WTC11 (cell line): ENCODE measurements at regions not wholly inside any gene's neighbourhood (a gene's known extent, or its start where the extent isn't known, plus 50 kb on each side); places are given as distances from the start of the nearest gene placed in this dataset.

Source experiments
- ATAC-seq: fragments of 200-7000 bp; cut with Tn5 transposase; 2 replicates; pipeline ENCODE4 v1.10.0; 2021; ENCODE audit warnings: mild to moderate bottlenecking, moderate library complexity
- CTCF ChIA-PET: fragments of 300-600 bp; sonication (Branson Sonifier 250); formaldehyde crosslinking; loops from one replicate; lab custom pipeline; 2021; ENCODE audit warnings: antibody characterized with exemption; lab: Charles Lee
- POLR2A ChIA-PET: fragments of 350-600 bp; sonication (Branson Sonifier 250); formaldehyde crosslinking; loops from one replicate; lab custom pipeline; 2021; ENCODE audit warnings: antibody characterized with exemption; lab: Charles Lee
- DNase-seq: peaks from one replicate; pipeline ENCODE4 v3.0.0; 2021; ENCODE audit warnings: low spot score
- H3K27ac Mint-ChIP-seq: 2 replicates; pipeline ENCODE4 v1.8.0; 2021; ENCODE audit warnings: mixed read lengths
- H3K27me3 Mint-ChIP-seq: 2 replicates; pipeline ENCODE4 v1.8.0; 2021; ENCODE audit warnings: low read depth, mild to moderate bottlenecking, moderate library complexity, mixed read lengths
- H3K36me3 Mint-ChIP-seq: 2 replicates; pipeline ENCODE4 v1.8.0; 2021; ENCODE audit warnings: mixed read lengths
- H3K4me1 Mint-ChIP-seq: 2 replicates; pipeline ENCODE4 v1.8.0; 2022; ENCODE audit warnings: mixed read lengths
- H3K4me3 Mint-ChIP-seq: 2 replicates; pipeline ENCODE4 v1.8.0; 2021; ENCODE audit warnings: mild to moderate bottlenecking, moderate library complexity, mixed read lengths
- H3K9me3 Mint-ChIP-seq: 2 replicates; pipeline ENCODE4 v1.8.0; 2021; ENCODE audit warnings: mixed read lengths
- ARID4B ChIP-seq: sonication (generic); formaldehyde crosslinking; IDR thresholded peaks from 2 replicates; pipeline ENCODE4 v1.8.0; 2023; ENCODE audit warnings: missing genetic modification reagents, mild to moderate bottlenecking, borderline replicate concordance
- ATF6 ChIP-seq: sonication (generic); formaldehyde crosslinking; IDR thresholded peaks from 2 replicates; pipeline ENCODE4 v1.8.1; 2023; ENCODE audit warnings: mild to moderate bottlenecking, missing genetic modification reagents
- CTCF ChIP-seq: fragments of 200-600 bp; IDR thresholded peaks from 2 replicates; pipeline ENCODE4 v1.8.0; 2022; ENCODE audit warnings: antibody characterized with exemption
- FOXK1 ChIP-seq: sonication (generic); formaldehyde crosslinking; IDR thresholded peaks from 2 replicates; pipeline ENCODE4 v1.8.0; 2022; ENCODE audit warnings: mild to moderate bottlenecking, moderate library complexity, missing genetic modification reagents
- JAZF1 ChIP-seq: fragments of 250-450 bp; sonication (Bioruptor Pico); IDR thresholded peaks from 2 replicates; pipeline ENCODE4 v1.9.0; 2021; ENCODE audit warnings: moderate library complexity, mild to moderate bottlenecking, inconsistent platforms
- JUN ChIP-seq: sonication (generic); formaldehyde crosslinking; IDR thresholded peaks from 2 replicates; pipeline ENCODE4 v1.8.0; 2023; ENCODE audit warnings: mild to moderate bottlenecking, missing genetic modification reagents
- MYBL2 ChIP-seq: sonication (generic); formaldehyde crosslinking; IDR thresholded peaks from 2 replicates; pipeline ENCODE4 v1.8.1; 2023; ENCODE audit warnings: mild to moderate bottlenecking, moderate library complexity, missing genetic modification reagents
- NFYB ChIP-seq: sonication (generic); formaldehyde crosslinking; conservative IDR thresholded peaks from 2 replicates; pipeline ENCODE4 v1.8.0; 2022; ENCODE audit warnings: low read depth, missing genetic modification reagents
- NR3C1 ChIP-seq: sonication (generic); formaldehyde crosslinking; conservative IDR thresholded peaks from 2 replicates; pipeline ENCODE4 v1.8.1; 2023; ENCODE audit warnings: low read depth, mild to moderate bottlenecking, missing genetic modification reagents
- OVOL2 ChIP-seq: fragments of 250-450 bp; sonication (Bioruptor Pico); IDR thresholded peaks from 2 replicates; pipeline ENCODE4 v1.9.0; 2021; ENCODE audit warnings: mild to moderate bottlenecking, borderline replicate concordance
- RORB ChIP-seq: fragments of 250-450 bp; sonication (Bioruptor Pico); IDR thresholded peaks from 2 replicates; pipeline ENCODE4 v1.9.0; 2021; ENCODE audit warnings: mild to moderate bottlenecking
- ZNF232 ChIP-seq: sonication (generic); formaldehyde crosslinking; IDR thresholded peaks from 2 replicates; pipeline ENCODE4 v1.8.0; 2022; ENCODE audit warnings: mild to moderate bottlenecking, missing genetic modification reagents
- ZNF416 ChIP-seq: fragments of 250-450 bp; sonication (Bioruptor Pico); IDR thresholded peaks from 2 replicates; pipeline ENCODE4 v1.9.0; 2021; ENCODE audit warnings: mild to moderate bottlenecking, inconsistent platforms
- ZNF423 ChIP-seq: fragments of 250-450 bp; sonication (Bioruptor Pico); IDR thresholded peaks from 2 replicates; pipeline ENCODE4 v2.1.2; 2022; ENCODE audit warnings: mild to moderate bottlenecking, moderate library complexity
- TF ChIP-seq, protein P1 (sequence below): sonication (generic); formaldehyde crosslinking; IDR thresholded peaks from 2 replicates; pipeline ENCODE4 v1.8.1; 2023; ENCODE audit warnings: mild to moderate bottlenecking, missing genetic modification reagents, borderline replicate concordance
- TF ChIP-seq, protein P2 (sequence below): fragments of 250-450 bp; sonication (Bioruptor Pico); IDR thresholded peaks from 2 replicates; pipeline ENCODE4 v1.9.0; 2021; ENCODE audit warnings: mild to moderate bottlenecking
- TF ChIP-seq, protein P3 (sequence below): sonication (generic); formaldehyde crosslinking; IDR thresholded peaks from 2 replicates; pipeline ENCODE4 v1.8.1; 2022; ENCODE audit warnings: missing genetic modification reagents, borderline replicate concordance

DNA sequence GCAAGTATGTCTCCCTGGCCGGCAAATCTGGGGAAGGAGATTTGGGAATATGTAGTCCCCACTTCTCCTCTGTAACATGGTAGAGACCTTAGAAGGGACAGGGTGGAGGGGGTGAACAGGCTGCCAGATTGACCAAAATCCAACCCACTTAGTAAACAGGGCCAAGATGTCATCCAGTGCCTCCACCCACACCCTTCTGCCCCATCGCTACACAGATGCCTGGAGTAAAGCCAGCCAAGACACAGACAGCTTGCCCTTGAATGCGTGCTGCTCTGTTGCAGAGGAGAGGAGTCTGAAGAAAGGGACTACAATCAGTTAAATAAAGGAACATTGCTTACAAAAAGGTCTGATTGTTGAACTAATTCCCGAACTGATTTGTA, 160.1 kb upstream of the LDB2 start:
- Mint-ChIP-seq H3K27me3 (no peaks in the 10 kb centered on the region), H3K4me1 (peaks cover 4% of the 10 kb centered on the region), H3K4me3 (no peak overlapping the region), H3K27ac (no peak overlapping the region), H3K9me3 (0 out of 2 replicates have a peak, but pooled peaks cover 7% of the 10 kb centered on the region), H3K36me3 (no peaks in the 10 kb centered on the region)
- CTCF ChIA-PET, result no interaction called here
- POLR2A ChIA-PET, result no interaction called here
- ATAC-seq, result no peak
- no peak for DNase-seq
- TF ChIP-seq OVOL2 (no peak), JAZF1 (CRISPR knock-in tag) (no peak), ATF6 (no peak), ZNF232 (CRISPR knock-in tag) (no peak), ZNF416 (CRISPR knock-in tag) (no peak), NFYB (CRISPR knock-in tag) (no peak), ZNF423 (CRISPR knock-in tag) (no peak), JUN (no peak), FOXK1 (CRISPR knock-in tag) (no peak), RORB (CRISPR knock-in tag) (no peak), CTCF (no peak), ARID4B (CRISPR knock-in tag) (no peak), MYBL2 (no peak), NR3C1 (CRISPR knock-in tag) (no peak)
- TF ChIP-seq, protein P1, sequence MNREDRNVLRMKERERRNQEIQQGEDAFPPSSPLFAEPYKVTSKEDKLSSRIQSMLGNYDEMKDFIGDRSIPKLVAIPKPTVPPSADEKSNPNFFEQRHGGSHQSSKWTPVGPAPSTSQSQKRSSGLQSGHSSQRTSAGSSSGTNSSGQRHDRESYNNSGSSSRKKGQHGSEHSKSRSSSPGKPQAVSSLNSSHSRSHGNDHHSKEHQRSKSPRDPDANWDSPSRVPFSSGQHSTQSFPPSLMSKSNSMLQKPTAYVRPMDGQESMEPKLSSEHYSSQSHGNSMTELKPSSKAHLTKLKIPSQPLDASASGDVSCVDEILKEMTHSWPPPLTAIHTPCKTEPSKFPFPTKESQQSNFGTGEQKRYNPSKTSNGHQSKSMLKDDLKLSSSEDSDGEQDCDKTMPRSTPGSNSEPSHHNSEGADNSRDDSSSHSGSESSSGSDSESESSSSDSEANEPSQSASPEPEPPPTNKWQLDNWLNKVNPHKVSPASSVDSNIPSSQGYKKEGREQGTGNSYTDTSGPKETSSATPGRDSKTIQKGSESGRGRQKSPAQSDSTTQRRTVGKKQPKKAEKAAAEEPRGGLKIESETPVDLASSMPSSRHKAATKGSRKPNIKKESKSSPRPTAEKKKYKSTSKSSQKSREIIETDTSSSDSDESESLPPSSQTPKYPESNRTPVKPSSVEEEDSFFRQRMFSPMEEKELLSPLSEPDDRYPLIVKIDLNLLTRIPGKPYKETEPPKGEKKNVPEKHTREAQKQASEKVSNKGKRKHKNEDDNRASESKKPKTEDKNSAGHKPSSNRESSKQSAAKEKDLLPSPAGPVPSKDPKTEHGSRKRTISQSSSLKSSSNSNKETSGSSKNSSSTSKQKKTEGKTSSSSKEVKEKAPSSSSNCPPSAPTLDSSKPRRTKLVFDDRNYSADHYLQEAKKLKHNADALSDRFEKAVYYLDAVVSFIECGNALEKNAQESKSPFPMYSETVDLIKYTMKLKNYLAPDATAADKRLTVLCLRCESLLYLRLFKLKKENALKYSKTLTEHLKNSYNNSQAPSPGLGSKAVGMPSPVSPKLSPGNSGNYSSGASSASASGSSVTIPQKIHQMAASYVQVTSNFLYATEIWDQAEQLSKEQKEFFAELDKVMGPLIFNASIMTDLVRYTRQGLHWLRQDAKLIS (CRISPR knock-in tag), result no peak
- TF ChIP-seq, protein P2, sequence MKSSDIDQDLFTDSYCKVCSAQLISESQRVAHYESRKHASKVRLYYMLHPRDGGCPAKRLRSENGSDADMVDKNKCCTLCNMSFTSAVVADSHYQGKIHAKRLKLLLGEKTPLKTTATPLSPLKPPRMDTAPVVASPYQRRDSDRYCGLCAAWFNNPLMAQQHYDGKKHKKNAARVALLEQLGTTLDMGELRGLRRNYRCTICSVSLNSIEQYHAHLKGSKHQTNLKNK, result no peak
- TF ChIP-seq, protein P3, sequence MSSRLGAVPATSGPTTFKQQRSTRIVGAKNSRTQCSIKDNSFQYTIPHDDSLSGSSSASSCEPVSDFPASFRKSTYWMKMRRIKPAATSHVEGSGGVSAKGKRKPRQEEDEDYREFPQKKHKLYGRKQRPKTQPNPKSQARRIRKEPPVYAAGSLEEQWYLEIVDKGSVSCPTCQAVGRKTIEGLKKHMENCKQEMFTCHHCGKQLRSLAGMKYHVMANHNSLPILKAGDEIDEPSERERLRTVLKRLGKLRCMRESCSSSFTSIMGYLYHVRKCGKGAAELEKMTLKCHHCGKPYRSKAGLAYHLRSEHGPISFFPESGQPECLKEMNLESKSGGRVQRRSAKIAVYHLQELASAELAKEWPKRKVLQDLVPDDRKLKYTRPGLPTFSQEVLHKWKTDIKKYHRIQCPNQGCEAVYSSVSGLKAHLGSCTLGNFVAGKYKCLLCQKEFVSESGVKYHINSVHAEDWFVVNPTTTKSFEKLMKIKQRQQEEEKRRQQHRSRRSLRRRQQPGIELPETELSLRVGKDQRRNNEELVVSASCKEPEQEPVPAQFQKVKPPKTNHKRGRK (CRISPR knock-in tag), result no peak
